Suprapubic skin (tissue), 4 donors: ENCODE measurements at regions not wholly inside any gene's neighbourhood (a gene's known extent, or its start where the extent isn't known, plus 50 kb on each side); places are given as distances from the start of the nearest gene placed in this dataset.

ENCODE experiments used
- DNase-seq, 2 donors: peaks; one replicate each; pipeline ENCODE4 v3.0.0-alpha.2; 2019; ENCODE audit warnings: low spot score in 2 of 2
- H3K27ac ChIP-seq: fragments of 200-600 bp; sonication (generic); one replicate; pipeline ENCODE4 v1.5.1; 2019
- H3K27me3 ChIP-seq: fragments of 200-600 bp; sonication (generic); one replicate; pipeline ENCODE4 v1.5.1; 2019
- H3K36me3 ChIP-seq: fragments of 200-600 bp; sonication (generic); one replicate; pipeline ENCODE4 v1.5.1; 2019
- H3K4me1 ChIP-seq: fragments of 200-600 bp; sonication (generic); one replicate; pipeline ENCODE4 v1.5.1; 2019
- H3K4me3 ChIP-seq: fragments of 200-600 bp; sonication (generic); one replicate; pipeline ENCODE4 v1.5.1; 2019; ENCODE audit warnings: mild to moderate bottlenecking
- H3K9me3 ChIP-seq: fragments of 200-600 bp; sonication (generic); one replicate; pipeline ENCODE4 v1.5.1; 2019
- EP300 ChIP-seq: sonication (generic); formaldehyde crosslinking; IDR thresholded peaks from one replicate; pipeline ENCODE4 v1.6.1; 2017; ENCODE audit warnings: antibody characterized with exemption
- POLR2A ChIP-seq, 2 donors: fragments of 450-650 bp; IDR thresholded peaks; one replicate each; pipeline ENCODE4 v1.6.1; 2017; ENCODE audit warnings: antibody characterized with exemption in 2 of 2, mild to moderate bottlenecking in 2 of 2, moderate library complexity in 2 of 2
- POLR2AphosphoS5 ChIP-seq, 3 donors: sonication (generic); formaldehyde crosslinking; IDR thresholded peaks; one replicate each; pipeline ENCODE4 v1.6.1; 2017; ENCODE audit warnings: antibody characterized with exemption in 3 of 3
- WGBS: methylation state at CpG from one replicate; pipeline ENCODE4 v1.1.5; 2018; 5-methylcytosine and 5-hydroxymethylcytosine counted together
- TF ChIP-seq, protein P1 (sequence below), 2 donors: fragments of 200-600 bp in 1 of 2; fragments of 450-650 bp in 1 of 2; sonication (generic) in 1 of 2; IDR thresholded peaks; one replicate each; pipeline ENCODE4 v1.5.1; 2016 to 2019; ENCODE audit warnings: antibody characterized with exemption in 2 of 2, mild to moderate bottlenecking in 1 of 2, moderate library complexity in 1 of 2

DNA sequence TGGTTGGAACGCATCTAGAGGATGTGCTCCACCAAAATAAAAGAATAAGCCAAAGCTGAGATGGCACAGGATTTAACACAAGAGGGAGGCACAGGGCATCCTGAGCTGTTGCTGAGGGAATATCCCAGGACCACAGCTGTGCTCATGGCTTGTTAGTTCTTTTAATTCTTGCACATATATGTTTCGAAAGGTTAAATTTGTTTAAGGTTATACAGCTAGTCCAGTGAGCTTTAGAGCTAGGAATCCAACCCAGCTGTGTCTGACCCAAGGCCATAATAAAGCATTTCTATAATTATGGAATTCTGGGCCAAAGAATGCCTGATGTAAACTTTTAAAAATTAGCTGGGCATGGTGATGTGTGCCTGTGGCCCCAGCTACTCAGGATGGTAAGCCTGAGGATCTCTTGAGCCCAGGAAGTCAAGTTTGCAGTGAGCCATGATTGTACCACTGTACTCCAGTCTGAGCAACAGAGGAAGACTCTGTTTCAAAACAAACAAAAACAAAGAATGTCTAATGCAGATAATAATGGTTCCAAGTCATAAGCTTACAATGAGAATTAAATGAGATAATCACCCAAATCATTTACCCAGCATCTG is 66.4 kb upstream of the CCBE1 start:
- Histone ChIP-seq H3K4me1 (peaks cover 8% of the 10 kb centered on the region), H3K9me3 (no peaks in the 10 kb centered on the region), H3K36me3 (no peaks in the 10 kb centered on the region), H3K27me3 (no peaks in the 10 kb centered on the region), H3K27ac (no peak overlapping the region), H3K4me3 (no peak overlapping the region)
- TF ChIP-seq, protein P1, sequence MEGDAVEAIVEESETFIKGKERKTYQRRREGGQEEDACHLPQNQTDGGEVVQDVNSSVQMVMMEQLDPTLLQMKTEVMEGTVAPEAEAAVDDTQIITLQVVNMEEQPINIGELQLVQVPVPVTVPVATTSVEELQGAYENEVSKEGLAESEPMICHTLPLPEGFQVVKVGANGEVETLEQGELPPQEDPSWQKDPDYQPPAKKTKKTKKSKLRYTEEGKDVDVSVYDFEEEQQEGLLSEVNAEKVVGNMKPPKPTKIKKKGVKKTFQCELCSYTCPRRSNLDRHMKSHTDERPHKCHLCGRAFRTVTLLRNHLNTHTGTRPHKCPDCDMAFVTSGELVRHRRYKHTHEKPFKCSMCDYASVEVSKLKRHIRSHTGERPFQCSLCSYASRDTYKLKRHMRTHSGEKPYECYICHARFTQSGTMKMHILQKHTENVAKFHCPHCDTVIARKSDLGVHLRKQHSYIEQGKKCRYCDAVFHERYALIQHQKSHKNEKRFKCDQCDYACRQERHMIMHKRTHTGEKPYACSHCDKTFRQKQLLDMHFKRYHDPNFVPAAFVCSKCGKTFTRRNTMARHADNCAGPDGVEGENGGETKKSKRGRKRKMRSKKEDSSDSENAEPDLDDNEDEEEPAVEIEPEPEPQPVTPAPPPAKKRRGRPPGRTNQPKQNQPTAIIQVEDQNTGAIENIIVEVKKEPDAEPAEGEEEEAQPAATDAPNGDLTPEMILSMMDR (IDR thresholded peaks at IDR 0.05) = no peak
- TF ChIP-seq POLR2AphosphoS5 (IDR thresholded peaks at IDR 0.05) (no peak), POLR2A (IDR thresholded peaks at IDR 0.05) (no peak), EP300 (no peak)
- 69% methylated on average over 2 of the region's 2 CpGs for WGBS
- DNase-seq = no peak

DNA sequence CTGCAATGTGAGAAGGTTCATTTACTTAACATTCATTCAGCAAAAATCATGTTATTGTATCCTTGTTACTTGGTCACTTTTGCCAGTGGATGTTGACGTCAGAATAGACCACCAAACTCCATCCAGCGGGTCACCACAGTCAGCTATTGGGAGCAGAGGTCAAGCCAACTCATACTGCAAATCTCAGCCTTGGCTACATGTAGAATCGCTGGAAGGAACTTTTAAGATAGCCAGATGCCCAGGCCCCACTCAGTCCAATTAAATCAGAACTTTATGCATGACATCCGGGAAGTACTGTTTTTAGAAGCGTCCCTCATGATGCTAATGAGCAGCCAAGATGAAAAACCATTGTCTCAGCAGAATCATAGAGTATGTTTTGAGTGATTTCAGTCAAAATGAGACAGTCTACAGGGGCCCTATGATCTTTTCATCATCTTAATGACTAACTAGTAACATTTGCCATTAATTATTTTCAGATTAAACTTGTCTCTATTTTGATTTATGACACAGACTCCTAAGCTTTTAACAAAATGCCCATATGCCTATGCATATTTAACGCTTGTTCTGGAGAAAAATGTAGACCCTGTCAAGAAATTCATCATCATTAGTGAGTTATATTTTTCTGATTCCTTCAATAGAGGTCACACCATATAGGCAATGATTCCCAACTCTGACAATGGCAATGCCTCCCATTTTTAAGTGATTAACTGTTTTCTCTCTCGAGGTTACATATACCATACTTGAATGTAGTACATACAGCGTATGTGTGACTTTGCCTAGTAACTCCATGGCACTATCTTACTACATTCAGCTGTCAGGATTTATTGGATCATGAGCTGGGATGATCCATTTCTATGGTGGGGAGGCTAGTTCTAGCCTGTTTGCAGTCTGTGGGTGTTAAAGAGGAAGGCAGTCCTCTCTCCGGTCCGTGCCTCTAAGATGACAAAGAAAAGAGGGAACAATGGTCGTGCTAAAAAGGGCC is 63.7 kb upstream of the CCBE1 start:
- Histone ChIP-seq H3K9me3 (no peaks in the 10 kb centered on the region), H3K4me1 (peaks cover 3% of the 10 kb centered on the region), H3K27ac (no peak overlapping the region), H3K36me3 (no peaks in the 10 kb centered on the region), H3K4me3 (no peak overlapping the region), H3K27me3 (no peaks in the 10 kb centered on the region)
- WGBS = 80% methylated on average over 11 of the region's 11 CpGs
- no peak for DNase-seq
- no peak for TF ChIP-seq EP300
- TF ChIP-seq POLR2A (IDR thresholded peaks at IDR 0.05) = no peak
- TF ChIP-seq, protein P1 (IDR thresholded peaks at IDR 0.05) = no peak
- TF ChIP-seq POLR2AphosphoS5 (IDR thresholded peaks at IDR 0.05) = no peak

DNA sequence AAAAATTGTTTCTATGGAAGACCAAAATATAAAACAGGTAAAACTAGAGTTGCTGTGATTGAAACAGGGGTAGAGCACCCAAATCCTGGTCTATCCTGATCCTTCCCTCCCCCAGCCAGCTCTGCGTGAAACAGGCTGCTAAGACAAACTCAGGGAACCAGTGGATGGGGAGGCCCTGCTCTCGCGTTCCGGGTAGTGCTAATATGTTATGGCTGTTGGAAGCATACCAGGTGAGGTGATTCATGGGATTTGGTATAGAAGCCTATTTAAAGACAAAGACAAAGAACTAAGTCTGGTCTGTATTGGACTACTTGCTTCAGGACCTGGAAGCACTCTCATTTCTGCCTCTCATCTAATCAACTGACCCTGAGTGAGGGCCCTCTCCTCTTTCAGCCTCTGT is 63.0 kb upstream of the CCBE1 start:
- no peaks in the 10 kb centered on the region for H3K36me3 ChIP-seq
- DNase-seq = no peak
- H3K4me1 ChIP-seq = peaks cover 3% of the 10 kb centered on the region
- no peak overlapping the region for H3K27ac ChIP-seq
- no peak overlapping the region for H3K4me3 ChIP-seq
- no peaks in the 10 kb centered on the region for H3K27me3 ChIP-seq
- 92% methylated on average over 4 of the region's 4 CpGs for WGBS
- no peaks in the 10 kb centered on the region for H3K9me3 ChIP-seq
- no peak for TF ChIP-seq EP300
- no peak for TF ChIP-seq POLR2AphosphoS5 (IDR thresholded peaks at IDR 0.05)
- TF ChIP-seq, protein P1 (IDR thresholded peaks at IDR 0.05) = no peak
- no peak for TF ChIP-seq POLR2A (IDR thresholded peaks at IDR 0.05)

DNA sequence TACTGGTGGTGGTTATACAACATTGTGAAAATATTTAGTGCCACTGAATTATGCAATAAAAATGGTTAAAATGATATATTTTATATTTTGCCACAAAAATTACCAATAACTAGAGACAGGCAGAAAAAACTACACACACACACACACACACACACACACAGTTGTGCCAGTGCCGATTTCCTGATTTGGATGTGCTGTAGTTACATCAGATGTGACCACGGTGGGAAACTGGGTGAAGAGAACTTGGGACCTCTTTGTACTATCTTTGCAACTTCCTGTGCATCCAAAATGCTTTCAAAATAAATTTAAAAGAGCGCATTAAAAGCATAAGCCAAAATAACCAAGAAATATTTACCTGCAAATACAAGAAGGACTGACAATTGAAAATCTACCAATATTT is 61.6 kb upstream of the CCBE1 start:
- Histone ChIP-seq H3K9me3 (no peaks in the 10 kb centered on the region), H3K36me3 (no peaks in the 10 kb centered on the region), H3K4me1 (no peaks in the 10 kb centered on the region), H3K4me3 (no peak overlapping the region), H3K27me3 (no peaks in the 10 kb centered on the region), H3K27ac (no peak overlapping the region)
- WGBS = 90% methylated on average over 3 of the region's 3 CpGs
- TF ChIP-seq POLR2AphosphoS5 (IDR thresholded peaks at IDR 0.05) (no peak), EP300 (no peak), POLR2A (IDR thresholded peaks at IDR 0.05) (no peak)
- TF ChIP-seq, protein P1 (IDR thresholded peaks at IDR 0.05) = no peak
- DNase-seq = no peak

DNA sequence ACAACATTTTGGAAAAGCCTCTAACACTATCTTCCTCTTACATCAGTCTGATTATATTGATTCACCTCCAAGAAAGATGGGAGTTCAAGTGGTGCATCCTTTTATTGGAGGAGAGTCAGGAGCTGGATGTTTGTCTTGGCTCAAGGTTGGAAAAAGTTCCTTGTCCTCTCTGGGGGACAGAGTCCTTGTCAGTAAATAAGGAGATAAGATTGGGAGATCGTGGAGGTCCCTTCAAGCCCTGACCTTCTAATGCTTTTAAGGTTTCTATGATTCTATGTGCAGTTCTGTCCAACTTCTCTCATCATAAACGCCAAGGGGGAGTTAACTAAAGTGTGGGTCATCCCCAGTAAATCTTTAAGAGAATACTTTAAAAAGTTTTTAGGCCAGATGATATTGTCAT is 60.9 kb upstream of the CCBE1 start:
- TF ChIP-seq POLR2A (IDR thresholded peaks at IDR 0.05) (no peak), POLR2AphosphoS5 (IDR thresholded peaks at IDR 0.05) (no peak)
- no peak for DNase-seq
- peaks cover 4% of the 10 kb centered on the region for H3K4me1 ChIP-seq
- WGBS = 77% methylated on average over 2 of the region's 2 CpGs
- H3K27me3 ChIP-seq = no peaks in the 10 kb centered on the region
- H3K9me3 ChIP-seq = no peaks in the 10 kb centered on the region
- no peak overlapping the region for H3K27ac ChIP-seq
- H3K36me3 ChIP-seq = no peaks in the 10 kb centered on the region
- H3K4me3 ChIP-seq = no peak overlapping the region
